Endothelial cell of umbilical vein (primary cell): ENCODE measurements at regions not wholly inside any gene's neighbourhood (a gene's known extent, or its start where the extent isn't known, plus 50 kb on each side); places are given as distances from the start of the nearest gene placed in this dataset.

Experiments
- BruUV-seq: library from RNA; stranded (reverse); fragments of 400-500 nt; replicated peaks from 2 replicates; lab custom pipeline; 2021; lab: Mats Ljungman, UMichigan
- CTCF ChIA-PET: fragments of 300-600, 350-600 bp; sonication (Branson Sonifier 250); formaldehyde crosslinking; loops from one replicate; lab custom pipeline; 2021; ENCODE audit warnings: antibody characterized with exemption, inconsistent platforms; lab: Charles Lee
- POLR2A ChIA-PET: fragments of 300-600, 350-600 bp; sonication (Branson Sonifier 250); formaldehyde crosslinking; loops from one replicate; lab custom pipeline; 2021; ENCODE audit warnings: antibody characterized with exemption, inconsistent platforms; lab: Charles Lee
- DNase-seq: peaks from one replicate; pipeline ENCODE4 v3.0.0-alpha.2; 2011; ENCODE audit warnings: low read depth, low spot score
- FAIRE-seq: peaks from 2 replicates; lab custom pipeline; 2011; peaks lifted over from hg19 to GRCh38; lab: Jason Lieb, UNC
- H2AFZ ChIP-seq: 2 replicates; pipeline ENCODE4 v1.6.0; 2012; ENCODE audit warnings: low read depth, low read length, control low read depth, inconsistent platforms
- H3K27ac ChIP-seq: 2 replicates; pipeline ENCODE4 v1.5.1; 2011; ENCODE audit warnings: low read depth, mild to moderate bottlenecking, control low read depth, low read length, moderate library complexity; ENCODE audit not compliant: insufficient read depth
- H3K27me3 ChIP-seq, 2 experiments: 2 replicates each; pipeline versions ENCODE4 v1.6.0 to v1.6.1; 2011; ENCODE audit warnings: low read length in 2 of 2, mixed read lengths in 1 of 2; ENCODE audit not compliant: control insufficient read depth in 2 of 2, insufficient read depth in 2 of 2
- H3K36me3 ChIP-seq, 2 experiments: 2 replicates in 1 of 2; 3 replicates in 1 of 2; pipeline ENCODE4 v1.5.1; 2011; ENCODE audit warnings: low read length in 2 of 2, mild to moderate bottlenecking in 1 of 2, moderate library complexity in 1 of 2; ENCODE audit not compliant: control insufficient read depth in 2 of 2, insufficient read depth in 2 of 2; ENCODE audit errors: extremely low read depth in 1 of 2
- H3K4me1 ChIP-seq: 3 replicates; pipeline ENCODE4 v1.5.1; 2011; ENCODE audit warnings: mild to moderate bottlenecking, low read length; ENCODE audit not compliant: control insufficient read depth, insufficient read depth; ENCODE audit errors: extremely low read depth
- H3K4me2 ChIP-seq: 2 replicates; pipeline ENCODE4 v1.6.1; 2011; ENCODE audit warnings: low read length, control low read depth, mixed read lengths; ENCODE audit not compliant: insufficient read depth
- H3K4me3 ChIP-seq, 3 experiments: fragments of 200-600 bp in 1 of 3; sonication (generic), shearing (Covaris generic) in 1 of 3; replicated peaks in 1 of 3; 2 replicates each; pipeline ENCODE4 v1.5.1; 2011 to 2016; ENCODE audit warnings: control low read depth in 3 of 3, low read length in 3 of 3, mild to moderate bottlenecking in 2 of 3, inconsistent platforms in 1 of 3, low read depth in 1 of 3, moderate library complexity in 1 of 3; ENCODE audit not compliant: insufficient read depth in 1 of 3
- H3K79me2 ChIP-seq: 2 replicates; pipeline ENCODE4 v1.6.0; 2012; ENCODE audit warnings: low read length, inconsistent platforms; ENCODE audit not compliant: control insufficient read depth, insufficient read depth
- H3K9ac ChIP-seq: replicated peaks from 2 replicates; pipeline ENCODE3; 2011; ENCODE audit warnings: low read length, control low read depth; ENCODE audit not compliant: insufficient read depth; ENCODE audit errors: extremely low read depth
- H3K9me1 ChIP-seq: replicated peaks from 3 replicates; pipeline ENCODE4 v1.6.0; 2011; ENCODE audit warnings: mild to moderate bottlenecking, low read length; ENCODE audit not compliant: control insufficient read depth, insufficient read depth; ENCODE audit errors: extremely low read depth
- H3K9me3 ChIP-seq: replicated peaks from 2 replicates; pipeline ENCODE4 v1.5.1; 2012; ENCODE audit warnings: low read length, inconsistent platforms; ENCODE audit not compliant: control insufficient read depth, insufficient read depth
- H4K20me1 ChIP-seq: replicated peaks from 2 replicates; pipeline ENCODE3; 2011; ENCODE audit warnings: mild to moderate bottlenecking, low read length; ENCODE audit not compliant: control insufficient read depth, insufficient read depth; ENCODE audit errors: extremely low read depth
- EZH2 ChIP-seq: IDR thresholded peaks from 2 replicates; pipeline ENCODE4 v1.6.1; 2012; ENCODE audit warnings: borderline replicate concordance, low read depth, mild to moderate bottlenecking, moderate library complexity, low read length, inconsistent platforms; ENCODE audit not compliant: severe bottlenecking
- FOS ChIP-seq: IDR thresholded peaks from 2 replicates; pipeline ENCODE4 v1.6.1; 2011; ENCODE audit warnings: mild to moderate bottlenecking, low read length, moderate library complexity, borderline replicate concordance; ENCODE audit not compliant: insufficient read depth
- GATA2 ChIP-seq: IDR thresholded peaks from 2 replicates; pipeline ENCODE4 v1.7.0; 2011; ENCODE audit warnings: low read depth, mild to moderate bottlenecking, moderate library complexity, mixed read lengths, low read length; ENCODE audit not compliant: insufficient read length, insufficient read depth
- JUN ChIP-seq: IDR thresholded peaks from 2 replicates; pipeline ENCODE4 v1.6.1; 2011; ENCODE audit warnings: borderline replicate concordance, low read depth; ENCODE audit not compliant: insufficient read length, insufficient read depth
- MYC ChIP-seq: IDR thresholded peaks from one replicate; pipeline ENCODE4 v1.6.1; 2011; ENCODE audit warnings: mild to moderate bottlenecking, low read depth, low read length
- POLR2A ChIP-seq: IDR thresholded peaks from 2 replicates; pipeline ENCODE4 v1.6.1; 2012; ENCODE audit warnings: low read depth, mild to moderate bottlenecking, control low read depth, low read length
- POLR2AphosphoS5 ChIP-seq: IDR thresholded peaks from 2 replicates; pipeline ENCODE4 v1.6.1; 2012; ENCODE audit warnings: low read depth, mild to moderate bottlenecking, control low read depth, low read length, moderate library complexity; ENCODE audit not compliant: insufficient read depth
- dilution Hi-C: fragments of 300-500 bp; cut with MboI; formaldehyde crosslinking; loops from one replicate; pipeline ENCODE4 v1.15.0; 2019; ENCODE audit warnings: low sequenced_read_pairs; ENCODE audit not compliant: extremely low pct_ligation_motif_present
- intact Hi-C: fragments of 100-400 bp; cut with micrococcal nuclease; formaldehyde crosslinking; loops from one replicate; pipeline ENCODE4 v1.10.0; 2022
- TF ChIP-seq, protein P1 (sequence below): IDR thresholded peaks from 2 replicates; pipeline ENCODE4 v1.6.1; 2011; ENCODE audit not compliant: insufficient read depth, insufficient read length
- TF ChIP-seq, protein P2 (sequence below), 2 donors: IDR thresholded peaks; 1 replicate in 1 of 2; 2 replicates in 1 of 2; pipeline ENCODE4 v1.5.1; 2011; ENCODE audit warnings: low read length in 2 of 2, mild to moderate bottlenecking in 2 of 2, moderate library complexity in 2 of 2, control low read depth in 1 of 2, inconsistent platforms in 1 of 2, low read depth in 1 of 2; ENCODE audit not compliant: insufficient read depth in 1 of 2; ENCODE audit errors: extremely low read depth in 1 of 2

DNA sequence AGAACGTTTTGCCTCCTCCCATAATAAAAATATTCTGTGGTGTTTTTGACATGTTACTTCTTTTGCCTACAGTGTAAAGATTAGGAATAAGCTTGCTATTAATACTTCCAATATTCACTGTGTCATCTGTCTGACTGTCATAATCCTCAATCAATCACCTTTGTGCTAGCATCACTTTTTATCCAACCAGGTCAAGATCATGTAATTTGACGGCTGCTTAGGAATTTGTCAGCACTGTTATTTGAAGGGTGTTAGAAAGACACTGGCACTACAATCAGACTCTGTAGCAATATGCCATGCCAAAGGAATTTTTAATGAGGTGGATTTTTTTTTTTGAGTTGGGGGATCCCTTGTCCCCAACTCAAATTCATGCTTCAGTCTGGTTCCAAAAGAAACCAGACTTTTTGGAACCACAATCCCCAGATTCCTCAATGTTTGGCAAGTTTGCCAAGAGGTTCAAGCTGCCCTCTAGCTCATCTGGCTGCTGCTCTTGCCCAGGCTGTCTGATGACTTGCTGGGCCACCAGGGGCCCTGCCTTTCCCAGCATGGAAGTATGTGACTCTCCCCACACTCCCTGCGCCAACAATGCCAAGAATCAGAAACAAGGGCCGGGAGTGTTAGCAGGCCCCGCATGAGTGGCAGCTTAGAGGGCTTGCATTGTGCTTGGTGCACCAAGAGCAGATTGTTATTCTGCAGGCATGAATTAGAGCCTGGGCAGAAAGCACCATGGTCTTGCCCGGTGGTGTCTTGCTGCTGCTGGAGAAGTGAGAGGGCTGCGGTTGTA, 58.6 kb upstream of the TSC22D2 start:
- no peak overlapping the region for H3K4me3 ChIP-seq
- intact Hi-C loops (loop anchor here (2.0 kb wide), 1 partner anchor 59 kb away; the partner anchor contains the start of gene TSC22D2), dilution Hi-C loops (no loop called here)
- POLR2A ChIA-PET, result no interaction called here
- no peaks in the 10 kb centered on the region for H4K20me1 ChIP-seq
- H3K4me2 ChIP-seq, result no peak overlapping the region
- FAIRE-seq, result no peak
- TF ChIP-seq, protein P1, sequence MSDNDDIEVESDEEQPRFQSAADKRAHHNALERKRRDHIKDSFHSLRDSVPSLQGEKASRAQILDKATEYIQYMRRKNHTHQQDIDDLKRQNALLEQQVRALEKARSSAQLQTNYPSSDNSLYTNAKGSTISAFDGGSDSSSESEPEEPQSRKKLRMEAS, result no peak
- TF ChIP-seq JUN (no peak), EZH2 (no peak), GATA2 (no peak), MYC (no peak), FOS (no peak), POLR2A (no peak), POLR2AphosphoS5 (no peak)
- TF ChIP-seq, protein P2, sequence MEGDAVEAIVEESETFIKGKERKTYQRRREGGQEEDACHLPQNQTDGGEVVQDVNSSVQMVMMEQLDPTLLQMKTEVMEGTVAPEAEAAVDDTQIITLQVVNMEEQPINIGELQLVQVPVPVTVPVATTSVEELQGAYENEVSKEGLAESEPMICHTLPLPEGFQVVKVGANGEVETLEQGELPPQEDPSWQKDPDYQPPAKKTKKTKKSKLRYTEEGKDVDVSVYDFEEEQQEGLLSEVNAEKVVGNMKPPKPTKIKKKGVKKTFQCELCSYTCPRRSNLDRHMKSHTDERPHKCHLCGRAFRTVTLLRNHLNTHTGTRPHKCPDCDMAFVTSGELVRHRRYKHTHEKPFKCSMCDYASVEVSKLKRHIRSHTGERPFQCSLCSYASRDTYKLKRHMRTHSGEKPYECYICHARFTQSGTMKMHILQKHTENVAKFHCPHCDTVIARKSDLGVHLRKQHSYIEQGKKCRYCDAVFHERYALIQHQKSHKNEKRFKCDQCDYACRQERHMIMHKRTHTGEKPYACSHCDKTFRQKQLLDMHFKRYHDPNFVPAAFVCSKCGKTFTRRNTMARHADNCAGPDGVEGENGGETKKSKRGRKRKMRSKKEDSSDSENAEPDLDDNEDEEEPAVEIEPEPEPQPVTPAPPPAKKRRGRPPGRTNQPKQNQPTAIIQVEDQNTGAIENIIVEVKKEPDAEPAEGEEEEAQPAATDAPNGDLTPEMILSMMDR (IDR thresholded peaks at IDR 0.05; ENCODE audit: extremely low read depth in 1 of 2, insufficient read depth in 1 of 2, low read depth in 1 of 2, low read length in 2 of 2), result no peak
- no peak for DNase-seq
- H3K27ac ChIP-seq, result no peak overlapping the region
- H3K79me2 ChIP-seq, result no peaks in the 10 kb centered on the region
- peaks cover 30% of the 10 kb centered on the region for H3K4me1 ChIP-seq
- BruUV-seq, result no TSS peak
- no peaks in the 10 kb centered on the region for H3K9me3 ChIP-seq
- no peak overlapping the region for H2AFZ ChIP-seq
- H3K9me1 ChIP-seq, result no peaks in the 10 kb centered on the region
- CTCF ChIA-PET, result interaction anchor here (0.7 to 1.8 kb wide), 10 partner anchors 10 to 413 kb away, joined by 3 to 8 read pairs (median 4); no protein-coding TSS in a partner anchor
- H3K9ac ChIP-seq, result no peak overlapping the region
- no peaks in the 10 kb centered on the region for H3K36me3 ChIP-seq
- no peaks in the 10 kb centered on the region for H3K27me3 ChIP-seq
